GM19025 (cell line): ENCODE measurements at regions not wholly inside any gene's neighbourhood (a gene's known extent, or its start where the extent isn't known, plus 50 kb on each side); places are given as distances from the start of the nearest gene placed in this dataset.

Experiments
- ATAC-seq: cut with Tn5 transposase; IDR thresholded peaks from one replicate; pipeline ENCODE4 v1.9.1; 2021; ENCODE audit warnings: mild to moderate bottlenecking, low read depth, moderate library complexity; ENCODE audit not compliant: unreplicated experiment

DNA sequence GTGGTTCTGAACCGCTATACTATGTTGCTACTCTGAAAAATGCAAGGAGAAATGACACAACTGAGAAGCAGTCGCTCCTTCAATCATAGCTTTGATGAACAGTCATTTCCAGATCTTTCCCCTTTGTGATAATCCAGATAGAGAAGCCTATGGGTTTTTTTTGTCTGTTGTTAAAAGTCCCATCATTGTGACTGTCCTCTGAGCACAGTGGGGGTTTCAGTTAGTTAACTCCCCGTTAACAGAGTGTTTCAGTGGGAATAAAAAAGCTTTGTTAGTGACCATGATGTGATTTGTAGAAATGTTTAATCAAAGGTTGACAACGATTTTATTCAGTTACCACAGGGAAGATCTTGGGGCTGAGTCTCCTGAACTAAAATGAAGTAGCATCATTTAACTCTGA is 176.2 kb upstream of the MAOA start:
- ATAC-seq: no peak

DNA sequence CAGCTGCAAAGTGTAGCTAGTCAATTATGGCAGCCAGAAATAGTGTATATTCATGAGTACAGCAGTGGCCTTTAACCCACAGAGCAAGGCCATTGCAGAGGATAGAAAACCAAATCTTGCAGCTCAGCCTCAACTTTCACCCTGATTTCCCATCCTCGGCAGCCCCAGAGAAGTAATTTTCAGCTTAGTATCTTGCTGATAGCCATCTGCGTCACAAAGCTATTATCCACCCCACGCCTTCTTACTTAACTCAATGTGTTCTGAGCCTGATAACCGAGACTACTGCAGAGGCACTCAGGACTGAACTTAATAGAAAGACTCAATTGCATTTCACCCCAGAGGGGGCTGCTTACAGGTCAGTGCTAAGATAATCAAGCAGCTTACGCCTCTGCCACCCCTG is 174.5 kb upstream of the MAOA start:
- ATAC-seq: no peak

DNA sequence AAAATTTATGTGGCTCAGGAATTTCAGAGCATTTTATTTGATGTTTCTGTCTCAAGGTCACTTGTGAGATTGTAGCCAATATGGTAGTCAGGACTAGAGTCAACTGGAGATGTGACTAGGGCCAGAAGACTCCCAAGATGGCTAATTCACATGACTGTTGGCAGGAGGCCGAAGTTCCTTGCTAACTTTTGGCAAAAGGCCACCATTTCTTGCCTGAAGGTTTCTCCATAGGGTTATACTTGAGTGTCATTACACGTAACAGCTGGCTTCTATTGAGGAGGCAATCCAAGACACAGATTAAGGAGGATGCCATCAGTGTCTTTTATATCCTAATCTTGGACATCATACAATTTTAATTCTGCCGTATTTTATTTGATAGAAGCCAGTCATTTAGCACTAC is 162.3 kb upstream of the MAOA start:
- ATAC-seq: no peak

DNA sequence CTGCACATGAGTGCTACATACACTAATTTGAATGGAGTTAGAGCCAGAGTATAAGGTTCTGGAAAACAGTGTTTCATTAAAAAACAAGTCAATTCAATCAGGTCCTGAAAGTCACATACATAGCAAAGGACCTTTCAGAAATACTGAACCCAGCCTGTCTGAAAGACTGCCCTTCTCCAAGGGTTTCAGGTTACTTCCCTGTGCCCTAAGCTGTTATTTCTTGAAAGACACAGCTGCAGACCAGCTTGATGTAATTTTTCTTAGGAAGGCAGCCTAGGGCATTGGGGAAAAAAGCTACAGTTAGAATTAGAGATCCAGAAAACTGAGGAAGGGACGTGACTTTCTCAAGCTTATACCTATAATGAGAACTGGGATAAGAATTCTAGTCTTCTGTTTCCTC is 155.9 kb upstream of the MAOA start:
- no peak for ATAC-seq

DNA sequence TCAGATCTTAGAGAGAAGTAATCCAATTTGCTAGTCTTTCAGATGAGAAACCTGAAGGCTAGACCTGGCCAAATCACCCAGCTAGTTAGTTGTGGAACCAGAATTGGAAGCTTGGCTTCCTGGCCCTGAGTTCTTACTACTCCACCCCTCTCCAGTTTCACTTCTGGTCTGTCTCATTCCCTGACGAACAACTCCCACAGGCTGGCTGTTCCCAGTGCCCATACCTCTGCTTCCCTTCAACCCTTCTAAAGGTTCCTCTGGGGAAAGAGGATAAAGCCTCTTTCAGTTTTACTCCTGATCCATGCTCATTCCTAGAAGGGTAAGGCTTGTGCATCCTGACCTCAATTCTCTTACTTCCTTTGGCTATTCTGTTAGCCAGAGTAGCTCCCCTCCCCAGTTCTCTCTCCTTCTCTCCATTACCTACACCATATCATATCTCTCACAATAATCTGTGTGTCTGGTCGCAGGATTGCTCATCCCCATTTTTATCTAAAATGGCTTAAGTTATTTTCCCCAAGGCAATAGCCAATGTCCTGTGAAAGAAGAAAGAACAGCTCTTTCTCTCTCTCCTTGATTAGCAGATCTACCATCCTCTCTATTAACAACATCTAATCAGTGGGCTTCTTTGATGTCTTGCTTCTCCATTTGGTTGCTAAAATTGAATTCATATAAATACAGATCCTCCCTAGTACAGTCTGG is 155.0 kb upstream of the MAOA start:
- no peak for ATAC-seq

DNA sequence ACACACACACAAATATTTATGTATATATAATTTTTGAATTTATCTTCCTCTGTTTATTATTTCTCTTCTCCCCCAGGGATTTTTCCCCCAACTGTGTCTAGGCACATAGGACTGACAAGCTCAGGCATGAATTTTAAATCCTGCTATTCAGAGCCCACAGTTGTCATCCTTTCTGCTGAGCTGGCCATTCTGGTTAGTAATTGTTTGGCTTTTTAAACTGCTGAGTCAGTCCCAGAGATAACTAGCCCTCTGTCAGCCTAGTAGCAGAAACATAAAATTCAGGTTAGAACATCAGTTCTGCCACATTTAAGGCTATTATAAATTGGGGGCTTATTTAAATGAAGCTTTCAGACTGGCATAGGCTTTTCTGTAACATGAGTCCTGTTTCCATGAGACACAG is 151.7 kb upstream of the MAOA start:
- no peak for ATAC-seq

DNA sequence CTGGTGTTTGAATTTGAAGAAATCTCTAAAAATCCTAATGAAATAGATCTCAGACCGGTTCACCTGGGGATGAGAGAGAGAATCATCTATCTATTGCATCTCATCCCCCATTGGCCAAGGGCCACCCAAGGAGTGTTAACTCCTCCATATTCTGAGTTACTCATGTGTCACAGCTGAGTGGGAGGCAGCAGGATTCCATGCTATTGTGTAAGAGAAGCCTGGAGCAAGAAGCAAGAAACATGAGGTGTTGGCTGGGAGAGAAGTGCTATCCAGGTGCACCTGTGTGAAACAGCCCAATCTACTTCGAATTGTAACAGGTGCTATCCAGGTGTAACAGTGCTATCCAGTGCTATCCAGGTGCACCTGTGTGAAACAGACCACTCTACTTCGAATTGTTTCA is 150.3 kb upstream of the MAOA start:
- ATAC-seq: no peak

DNA sequence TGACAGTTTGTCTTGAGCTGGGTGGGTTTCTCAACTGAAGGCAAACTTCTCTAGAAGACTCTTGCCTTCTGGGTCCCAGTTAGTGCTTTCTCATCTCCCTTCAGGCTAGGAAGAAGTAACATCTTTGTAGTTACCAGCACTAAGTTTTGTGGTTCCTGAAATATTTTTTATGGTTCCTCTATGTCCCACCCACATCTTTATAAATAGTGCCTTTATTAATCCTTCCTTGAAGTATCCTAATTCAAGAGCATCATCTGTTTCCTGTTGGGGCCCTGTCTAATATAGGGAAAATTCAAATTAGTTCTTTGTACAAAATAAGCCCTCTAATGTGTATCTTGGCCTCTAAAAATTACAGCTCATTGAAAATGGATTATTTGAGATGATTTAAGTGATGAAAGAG is 147.4 kb upstream of the MAOA start:
- no peak for ATAC-seq

DNA sequence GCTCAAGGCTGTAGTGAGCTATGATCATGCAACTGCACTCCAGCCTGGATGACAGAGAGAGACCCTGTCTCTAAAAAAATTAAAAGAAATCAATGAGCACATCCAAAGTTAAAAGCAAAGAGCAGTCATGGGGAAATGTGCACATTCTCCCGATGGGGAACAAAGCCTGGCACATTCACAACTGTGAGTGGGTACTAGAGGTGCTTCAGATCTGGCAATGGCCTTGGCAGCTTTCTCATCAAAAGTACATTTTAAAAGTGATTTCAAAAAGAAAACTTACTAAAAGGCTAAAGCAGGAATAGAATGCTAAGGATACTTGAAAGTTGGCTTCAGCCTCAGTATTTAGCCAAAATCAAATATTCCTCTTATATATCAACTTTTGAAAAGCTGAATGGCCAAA is 145.9 kb upstream of the MAOA start:
- ATAC-seq: no peak

DNA sequence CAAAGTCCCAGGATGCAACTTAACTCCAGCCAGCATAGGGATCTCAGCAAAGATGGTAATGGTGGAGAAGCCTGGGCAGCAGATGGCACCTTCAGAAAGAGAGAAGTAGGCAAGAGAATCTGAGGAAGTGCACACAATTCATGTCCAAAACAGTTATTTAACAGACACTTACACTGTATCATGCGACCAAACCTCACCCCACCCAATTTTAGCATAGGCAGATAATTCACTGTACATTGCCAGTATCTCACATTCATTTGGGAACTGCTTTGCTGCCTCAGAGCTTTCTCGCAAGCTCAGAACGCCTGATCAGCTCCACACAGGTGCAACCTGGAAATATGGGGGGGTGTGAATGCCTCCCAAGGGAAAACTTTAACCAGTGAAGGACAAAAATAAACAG is 143.0 kb upstream of the MAOA start:
- no peak for ATAC-seq

DNA sequence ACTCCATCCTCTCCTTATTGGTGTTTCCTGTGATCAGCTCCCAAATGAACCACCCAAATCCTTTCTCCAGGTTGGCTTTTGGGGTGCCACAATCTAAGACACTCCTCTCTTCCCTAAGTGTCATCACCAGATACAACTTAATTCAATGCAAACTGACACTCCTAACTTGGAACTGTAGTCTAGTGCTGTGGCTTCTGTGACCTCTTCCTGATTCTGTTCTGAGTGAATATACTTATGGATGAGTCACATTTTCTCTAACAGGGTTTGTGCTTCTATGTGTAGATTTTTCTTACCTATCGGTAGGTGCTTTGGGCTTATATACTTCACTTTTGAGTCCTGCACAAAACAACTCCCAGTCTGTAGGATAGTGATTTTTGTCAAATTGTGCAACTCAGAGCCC is 141.3 kb upstream of the MAOA start:
- ATAC-seq: no peak

DNA sequence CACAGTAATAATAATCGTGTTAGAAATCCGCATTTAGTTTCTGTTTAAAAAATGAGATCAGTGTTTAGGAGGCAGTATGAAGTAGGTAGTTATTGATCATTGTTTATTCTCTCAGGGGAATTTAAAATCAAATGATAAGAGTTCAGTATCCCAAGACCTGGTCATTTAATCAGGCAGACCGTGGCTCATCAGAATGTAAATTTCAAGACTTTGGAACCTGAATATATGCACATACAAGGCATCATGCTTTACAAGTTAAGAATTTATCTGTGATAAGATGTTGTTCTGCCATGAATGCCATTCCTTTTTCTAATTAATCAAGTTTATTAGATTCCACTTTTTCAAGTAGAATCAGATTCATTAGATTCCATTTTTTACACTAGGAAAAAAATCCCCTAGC is 133.5 kb upstream of the MAOA start:
- ATAC-seq: no peak

DNA sequence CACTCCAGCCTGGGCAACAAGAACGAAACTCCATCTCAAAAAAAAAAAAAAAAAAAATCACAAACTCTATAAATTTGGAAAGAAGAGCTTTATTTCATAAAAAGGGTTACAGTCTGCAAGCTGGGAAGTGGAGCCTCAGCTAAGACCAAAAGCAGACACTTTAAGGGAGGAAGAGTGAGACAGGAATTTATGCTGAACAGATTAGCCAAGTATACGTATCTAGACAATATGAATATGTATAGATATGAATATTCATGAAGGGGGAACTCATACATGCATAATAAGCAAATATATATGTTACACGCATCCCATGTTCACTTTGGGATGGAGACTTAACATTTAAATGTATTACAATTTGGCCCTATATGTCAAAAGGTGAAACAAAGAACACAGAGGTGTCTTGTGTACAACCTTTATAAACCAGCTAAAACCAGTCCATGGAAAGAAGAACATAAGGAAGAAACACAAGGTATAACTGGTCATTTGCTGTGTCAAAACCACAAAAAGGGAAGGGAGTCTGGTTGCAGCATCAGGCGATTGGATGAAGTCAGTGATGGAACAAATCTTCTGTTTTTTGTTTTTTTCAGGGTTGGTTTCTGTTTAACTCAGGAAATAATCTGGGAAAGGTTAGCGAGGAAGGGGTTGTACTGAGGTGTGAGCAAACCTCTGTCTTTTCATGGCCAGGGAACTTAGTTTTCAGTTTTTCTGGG is 130.0 kb upstream of the MAOA start:
- ATAC-seq: no peak

DNA sequence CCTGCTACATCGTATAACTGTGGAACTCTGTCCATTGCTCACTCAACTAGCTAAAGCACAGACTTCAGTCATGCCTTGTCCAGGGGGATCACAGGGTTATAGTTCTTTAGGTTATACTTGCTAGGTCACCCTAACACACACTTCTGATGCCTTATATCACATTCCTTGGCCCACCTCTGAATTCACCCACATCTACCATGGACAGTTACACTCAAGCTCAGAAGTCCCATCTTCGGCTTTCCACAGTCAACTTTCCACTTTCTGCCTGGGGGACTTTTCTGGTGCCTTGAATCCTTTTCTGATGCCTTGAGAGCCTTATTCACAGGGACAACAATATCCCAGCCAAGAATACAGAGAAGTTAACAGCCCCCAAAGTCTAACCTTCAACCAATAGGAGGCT is 129.2 kb upstream of the MAOA start:
- ATAC-seq: no peak

DNA sequence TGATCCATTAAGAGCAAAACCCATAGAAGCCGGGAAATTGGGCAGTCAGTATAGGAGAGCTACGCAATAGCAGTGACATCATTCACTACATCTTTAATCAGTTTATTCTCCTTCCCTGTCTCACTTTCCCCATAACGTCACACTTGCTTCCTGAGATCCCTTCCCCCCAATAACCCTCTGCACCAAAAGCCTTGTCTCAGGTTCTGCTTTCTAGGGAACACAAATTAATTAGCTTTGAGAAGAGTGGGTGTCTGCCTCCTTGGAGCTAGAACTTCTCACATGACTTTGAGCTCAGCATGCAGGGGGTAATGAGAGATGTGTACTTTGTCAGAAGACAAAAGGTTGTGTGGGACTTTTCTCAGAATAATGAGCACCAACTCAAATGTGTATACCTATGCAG is 128.3 kb upstream of the MAOA start:
- no peak for ATAC-seq

DNA sequence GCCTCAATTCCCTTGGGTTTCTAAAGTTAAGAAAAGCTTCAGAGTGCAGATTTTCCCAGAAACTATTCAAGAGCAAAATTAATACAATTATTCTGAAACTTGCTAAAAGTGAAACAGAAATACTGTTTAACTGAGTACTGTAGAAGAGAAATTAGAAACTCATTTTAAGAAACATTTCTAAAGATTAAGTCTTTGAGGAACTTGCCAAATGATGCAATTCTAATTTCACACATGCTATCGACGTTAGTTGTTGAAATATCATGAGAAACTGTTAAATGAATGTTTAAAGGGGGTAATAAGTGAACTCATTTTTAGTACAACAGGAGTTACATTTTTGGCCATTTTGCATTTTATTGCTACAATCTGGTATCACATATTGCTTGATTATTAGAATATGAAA is 125.3 kb upstream of the MAOA start:
- ATAC-seq: no peak

DNA sequence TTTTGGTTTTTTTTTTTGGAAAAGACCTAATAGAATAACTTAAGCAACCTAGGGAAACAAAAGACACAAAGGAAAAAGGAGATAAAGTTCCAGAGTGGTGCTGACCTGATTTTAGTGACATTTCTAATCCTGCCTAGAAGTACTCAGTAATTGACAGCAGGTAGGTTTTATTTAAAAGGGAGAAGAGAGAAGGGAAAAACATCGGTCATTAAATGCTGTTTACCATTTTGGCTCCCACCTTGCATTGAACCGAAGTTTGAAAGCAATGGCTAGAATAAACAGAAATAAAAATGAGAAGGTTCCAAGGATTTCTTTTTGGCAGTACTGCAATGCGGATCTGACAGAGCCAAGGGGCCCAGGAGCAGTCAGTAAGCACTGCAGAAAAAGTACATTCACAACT is 115.8 kb upstream of the MAOA start:
- ATAC-seq: no peak

DNA sequence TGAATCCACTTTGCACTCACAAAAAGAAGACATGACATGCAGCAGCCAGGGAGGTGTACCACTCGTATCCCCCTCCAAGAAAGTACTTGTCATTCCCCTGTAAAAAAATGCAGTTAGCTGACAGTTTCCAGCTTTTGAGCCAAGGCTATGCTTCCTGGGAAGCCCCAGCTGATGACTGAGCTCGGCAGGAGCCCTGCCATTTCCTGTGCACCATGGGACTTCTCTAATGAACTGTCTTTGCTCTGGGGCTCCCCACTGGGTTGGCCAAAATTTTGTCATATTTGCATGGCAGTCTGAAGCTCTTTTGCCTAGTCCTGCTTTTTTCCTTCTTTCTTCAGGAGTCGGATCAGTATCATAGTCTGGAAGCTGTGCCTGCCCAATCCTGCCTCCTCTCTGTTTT is 104.5 kb upstream of the MAOA start:
- ATAC-seq: no peak

DNA sequence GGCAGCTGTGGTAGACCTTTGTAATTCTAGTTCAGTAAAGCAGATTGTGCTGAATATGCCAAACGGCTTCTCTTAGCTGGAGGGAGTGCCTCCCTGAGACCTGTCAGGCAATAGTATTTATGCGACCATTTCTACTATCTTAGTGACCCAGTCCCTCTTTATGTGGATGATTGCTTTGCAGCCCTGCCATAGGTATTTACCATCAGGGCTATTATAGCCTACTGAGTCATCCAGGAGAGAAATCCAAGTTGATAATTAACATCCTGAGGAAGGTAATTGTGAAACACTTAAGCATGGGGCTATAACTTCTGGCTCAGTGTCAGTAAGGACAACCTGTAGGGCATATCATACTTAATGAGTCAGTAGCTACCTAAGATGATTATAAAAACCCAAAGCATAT is 103.9 kb upstream of the MAOA start:
- ATAC-seq: no peak

DNA sequence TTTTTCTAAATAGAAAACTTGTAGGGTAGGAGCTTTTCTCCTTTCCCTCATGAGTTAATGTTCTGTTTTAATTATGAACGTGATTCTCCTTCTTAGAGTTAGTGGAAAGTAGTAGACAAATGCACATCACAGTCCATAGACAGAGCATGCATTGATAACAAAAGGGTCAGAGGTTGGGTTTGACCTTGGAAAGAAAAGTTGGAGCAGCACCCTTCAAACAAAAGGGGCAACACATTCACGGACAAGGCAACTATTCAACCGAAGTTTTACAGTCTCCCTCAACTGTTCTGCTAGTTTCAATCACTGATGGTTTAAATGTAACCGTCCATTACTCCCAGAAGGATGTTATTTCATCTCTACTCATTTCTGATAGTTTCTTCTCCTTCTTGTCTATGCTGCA is 103.4 kb upstream of the MAOA start:
- ATAC-seq: no peak

DNA sequence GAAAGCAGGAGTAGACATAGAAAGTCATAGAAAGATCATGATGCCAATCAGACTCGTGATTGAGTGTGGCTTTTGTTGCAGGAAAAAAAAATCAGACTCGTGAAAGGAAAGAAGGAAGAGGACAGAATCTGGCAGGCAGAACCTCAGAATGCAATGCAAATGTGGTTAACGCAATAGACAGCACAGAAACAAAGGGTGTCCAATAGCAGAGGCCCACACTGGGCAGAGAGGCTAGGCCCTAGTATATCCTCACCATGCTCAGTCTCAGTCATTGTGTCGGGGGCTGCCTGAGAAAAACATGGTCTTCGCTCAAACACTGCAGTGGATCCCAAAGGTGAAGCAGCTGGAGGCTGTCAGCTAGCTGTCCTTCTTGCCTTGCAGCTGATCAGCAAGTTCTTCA is 102.8 kb upstream of the MAOA start:
- ATAC-seq: no peak

DNA sequence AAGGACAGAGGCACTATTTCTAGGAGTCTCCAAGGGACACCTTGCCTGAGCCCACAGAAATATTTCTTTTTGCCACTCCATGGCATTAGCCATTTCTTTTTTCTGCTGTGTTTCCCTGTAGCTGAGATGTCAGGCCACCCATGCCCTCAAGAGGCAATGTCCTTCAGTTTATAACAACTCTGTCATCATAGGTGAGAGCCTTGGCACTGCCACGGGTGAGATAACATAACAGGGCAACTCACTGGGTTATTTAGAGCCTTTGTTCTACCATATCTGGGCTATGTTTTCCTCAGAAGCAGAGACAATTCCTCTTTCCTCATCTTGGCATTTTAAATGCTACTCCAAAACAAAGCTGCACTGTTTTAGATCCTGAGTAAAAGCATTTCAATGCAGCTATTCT is 99.9 kb upstream of the MAOA start:
- no peak for ATAC-seq

DNA sequence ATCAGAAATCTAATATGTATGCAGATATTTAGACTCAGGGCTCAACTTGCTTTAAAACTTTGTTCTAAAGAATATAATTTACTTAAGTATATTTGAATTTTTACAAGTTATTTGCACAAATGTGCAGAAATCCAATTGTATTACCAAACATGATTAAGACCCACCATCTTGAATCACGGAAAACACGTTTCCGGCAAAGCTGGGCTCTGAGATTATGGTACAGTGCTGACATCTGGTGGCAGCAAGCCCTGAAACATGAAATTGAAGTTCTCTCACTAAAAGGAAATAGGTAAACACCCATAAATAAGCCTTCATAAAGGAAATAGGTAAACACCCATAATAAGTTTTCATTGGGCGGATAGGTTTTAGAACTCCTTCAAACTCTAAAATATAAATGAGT is 98.3 kb upstream of the MAOA start:
- ATAC-seq: no peak
